GM12872 (cell line): ENCODE measurements at regions not wholly inside any gene's neighbourhood (a gene's known extent, or its start where the extent isn't known, plus 50 kb on each side); places are given as distances from the start of the nearest gene placed in this dataset.

Experiments
- TF ChIP-seq, protein P1 (sequence below): IDR thresholded peaks from 3 replicates; pipeline ENCODE4 v1.5.1; 2011; ENCODE audit warnings: low read depth, mild to moderate bottlenecking, low read length, moderate library complexity; ENCODE audit not compliant: insufficient read depth

DNA sequence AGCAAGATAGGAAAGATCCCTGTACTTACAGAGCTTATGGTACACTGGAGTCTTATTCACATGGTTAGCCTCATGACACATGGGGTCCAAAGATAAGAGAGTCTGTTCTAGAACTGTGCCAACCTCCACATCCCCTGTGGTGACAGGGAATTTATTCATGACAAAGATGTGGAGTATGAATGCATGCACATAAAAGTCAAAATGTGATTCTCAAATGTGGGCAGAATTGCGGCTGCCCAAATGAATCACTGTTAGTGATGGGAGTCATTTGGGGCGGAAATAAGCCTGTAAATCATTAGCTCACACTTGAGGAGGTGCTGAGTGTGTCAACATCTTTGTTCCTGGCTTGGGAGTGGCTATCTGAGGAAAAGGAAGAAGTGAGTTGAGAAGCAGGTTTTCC lies 560.6 kb downstream of the SLC4A3 start:
- TF ChIP-seq, protein P1, sequence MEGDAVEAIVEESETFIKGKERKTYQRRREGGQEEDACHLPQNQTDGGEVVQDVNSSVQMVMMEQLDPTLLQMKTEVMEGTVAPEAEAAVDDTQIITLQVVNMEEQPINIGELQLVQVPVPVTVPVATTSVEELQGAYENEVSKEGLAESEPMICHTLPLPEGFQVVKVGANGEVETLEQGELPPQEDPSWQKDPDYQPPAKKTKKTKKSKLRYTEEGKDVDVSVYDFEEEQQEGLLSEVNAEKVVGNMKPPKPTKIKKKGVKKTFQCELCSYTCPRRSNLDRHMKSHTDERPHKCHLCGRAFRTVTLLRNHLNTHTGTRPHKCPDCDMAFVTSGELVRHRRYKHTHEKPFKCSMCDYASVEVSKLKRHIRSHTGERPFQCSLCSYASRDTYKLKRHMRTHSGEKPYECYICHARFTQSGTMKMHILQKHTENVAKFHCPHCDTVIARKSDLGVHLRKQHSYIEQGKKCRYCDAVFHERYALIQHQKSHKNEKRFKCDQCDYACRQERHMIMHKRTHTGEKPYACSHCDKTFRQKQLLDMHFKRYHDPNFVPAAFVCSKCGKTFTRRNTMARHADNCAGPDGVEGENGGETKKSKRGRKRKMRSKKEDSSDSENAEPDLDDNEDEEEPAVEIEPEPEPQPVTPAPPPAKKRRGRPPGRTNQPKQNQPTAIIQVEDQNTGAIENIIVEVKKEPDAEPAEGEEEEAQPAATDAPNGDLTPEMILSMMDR = no peak

DNA sequence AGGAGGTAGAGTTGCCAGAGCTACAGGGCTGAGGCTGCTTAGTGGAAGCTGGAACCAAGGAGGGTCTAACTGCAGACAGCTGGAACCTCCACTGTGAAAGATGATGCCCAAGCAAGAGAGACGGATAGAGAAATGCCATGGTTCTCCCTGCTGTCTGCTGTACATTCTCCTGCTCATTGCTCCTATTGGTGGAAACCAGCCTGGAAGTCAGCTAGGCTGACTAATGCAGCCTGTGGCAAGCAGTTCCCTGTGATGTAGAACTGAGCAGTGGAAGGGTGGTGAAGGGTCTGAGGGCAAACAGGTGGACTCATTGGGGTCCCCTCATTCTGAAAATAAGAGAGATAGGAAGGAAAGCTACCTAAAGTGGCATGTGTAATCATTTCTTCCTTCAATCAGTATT lies 563.6 kb downstream of the SLC4A3 start:
- TF ChIP-seq, protein P1 = no peak

DNA sequence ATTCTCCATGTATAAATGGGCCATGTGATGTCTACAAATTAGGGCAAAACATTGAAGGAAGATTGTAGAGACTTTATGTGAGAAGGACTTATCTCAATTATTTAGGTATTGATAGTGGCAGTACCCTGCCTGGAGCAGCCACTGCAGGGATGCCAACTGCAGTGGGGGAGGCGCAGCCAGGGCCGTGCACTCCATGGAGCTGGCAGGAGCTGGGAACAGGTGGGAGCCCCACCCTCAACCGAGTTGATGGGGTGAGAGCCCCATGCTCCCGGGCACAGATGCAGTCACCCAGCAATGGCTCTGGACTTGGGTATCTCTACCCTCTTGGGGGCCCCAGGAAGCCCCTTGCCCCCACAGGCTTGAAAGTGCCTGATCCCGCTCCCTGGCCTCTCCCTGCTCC lies 564.3 kb downstream of the SLC4A3 start:
- TF ChIP-seq, protein P1 = no peak

DNA sequence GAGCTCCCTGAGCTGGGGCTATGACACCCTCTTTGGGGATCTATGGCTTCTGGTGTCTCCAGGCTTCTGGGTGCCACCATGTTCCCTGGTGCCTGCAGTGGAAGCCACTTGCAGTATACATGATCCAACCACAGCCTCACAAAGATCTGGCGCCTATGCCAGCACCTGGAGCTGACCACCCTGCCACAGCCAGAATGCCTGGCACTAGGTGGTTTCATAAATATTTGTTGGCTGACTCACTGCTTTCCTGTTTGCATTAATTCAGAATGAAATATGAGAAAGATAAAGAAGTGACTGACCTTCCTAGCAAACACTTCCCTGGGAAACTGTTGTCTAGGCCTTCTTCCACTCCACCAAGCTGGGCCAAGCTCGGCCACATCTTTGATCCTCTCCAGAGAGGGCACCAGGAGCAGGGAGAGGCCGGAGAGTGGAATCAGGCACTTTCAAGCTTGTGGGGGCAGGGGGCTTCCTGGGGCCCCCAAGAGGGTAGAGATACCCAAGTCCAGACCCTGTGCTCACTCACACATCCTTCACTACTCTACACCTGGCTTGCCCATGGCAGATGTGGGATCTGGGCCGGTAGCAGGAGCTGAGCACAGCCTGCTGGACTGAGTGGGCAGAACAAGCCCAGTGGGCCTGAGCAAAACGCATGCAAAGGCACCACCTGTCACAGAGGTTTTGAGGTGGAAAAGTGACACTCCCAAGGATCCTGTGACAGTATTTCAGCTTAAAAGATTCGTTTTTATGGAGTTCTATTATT lies 565.7 kb downstream of the SLC4A3 start:
- TF ChIP-seq, protein P1 = no peak

DNA sequence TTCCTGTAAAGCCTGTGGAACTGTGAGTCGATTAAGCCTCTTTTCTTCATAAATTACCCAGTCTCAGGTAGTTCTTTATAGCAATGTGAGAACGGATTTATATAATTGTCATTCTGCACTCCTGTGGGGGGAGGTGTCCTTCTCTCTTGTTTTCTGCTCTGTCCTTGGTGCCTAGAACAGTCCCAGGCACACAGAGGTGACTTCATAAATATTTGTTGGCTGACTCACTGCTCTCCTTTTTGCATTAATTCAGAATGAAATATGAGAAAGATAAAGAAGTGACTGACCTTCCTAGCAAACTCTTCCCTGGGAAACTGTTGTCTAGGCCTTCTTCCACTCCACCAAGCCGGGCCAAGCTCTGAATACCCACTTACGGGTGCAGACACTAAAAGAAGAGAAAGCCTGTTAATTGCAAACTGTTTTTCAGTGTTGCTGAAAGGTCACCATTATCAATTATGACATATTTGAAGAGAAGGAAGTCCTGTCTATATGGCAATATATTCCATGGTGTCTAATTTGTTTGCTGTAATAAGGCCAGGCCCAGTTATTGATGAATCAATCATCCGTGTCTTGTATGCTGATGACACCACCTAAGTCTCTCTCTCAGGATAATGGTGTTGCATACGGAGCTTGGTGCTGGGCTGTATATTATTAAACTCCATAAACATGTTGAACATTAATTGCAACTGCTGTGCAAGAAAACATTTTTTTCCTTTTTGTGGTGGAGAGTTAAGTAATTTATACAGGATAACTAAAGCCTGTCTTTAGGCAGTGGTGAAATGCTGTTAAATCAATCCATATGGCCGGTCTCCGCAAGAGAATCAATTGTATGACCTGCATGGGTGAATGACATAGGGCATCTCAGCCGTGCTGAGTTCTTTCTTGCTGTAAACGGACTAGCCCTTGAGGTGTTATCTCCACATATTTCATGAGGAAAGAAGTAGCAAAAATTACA lies 567.5 kb downstream of the SLC4A3 start:
- TF ChIP-seq, protein P1 = no peak

DNA sequence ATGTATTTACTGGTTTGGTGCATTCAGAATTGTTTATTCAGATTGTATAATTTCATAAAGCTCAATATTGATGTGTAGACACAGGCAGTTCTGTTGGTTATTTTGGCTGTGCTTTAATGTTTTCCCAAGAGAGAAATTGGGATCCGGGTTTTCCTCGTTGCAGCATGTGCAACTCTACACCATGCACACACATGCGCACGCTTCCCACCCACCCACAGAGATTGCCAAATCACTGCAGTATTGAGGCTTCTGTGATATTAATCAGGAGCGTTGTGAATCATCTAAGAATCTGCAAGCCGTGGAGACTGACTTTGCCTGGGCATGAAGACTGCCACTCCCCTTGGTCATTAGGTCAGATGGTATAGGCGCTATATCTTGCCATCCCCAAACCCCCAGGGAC lies 571.5 kb downstream of the SLC4A3 start:
- TF ChIP-seq, protein P1 = no peak

DNA sequence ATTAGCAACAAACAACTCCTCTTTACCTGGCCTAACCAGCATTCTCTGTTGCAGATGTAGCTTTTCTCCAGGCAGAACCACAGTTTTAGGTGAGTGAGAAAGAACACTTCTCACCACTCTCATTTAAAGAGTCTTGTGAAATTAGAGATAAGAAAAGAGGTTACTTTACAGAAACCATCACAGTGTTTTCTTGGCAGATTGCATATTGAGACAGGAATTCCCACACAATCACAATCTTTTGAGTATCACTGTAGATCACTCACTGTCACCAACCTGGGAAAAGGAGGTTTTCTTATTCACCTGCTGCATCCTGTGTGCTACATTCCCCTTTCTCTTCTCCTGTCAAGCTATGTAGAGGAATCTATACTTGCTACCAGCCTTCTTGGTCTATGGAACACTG lies 574.6 kb downstream of the SLC4A3 start:
- TF ChIP-seq, protein P1 = no peak
